ENCODE measurements at regions not wholly inside any gene's neighbourhood (a gene's known extent, or its start where the extent isn't known, plus 50 kb on each side); places are given as distances from the start of the nearest gene placed in this dataset.

DNA sequence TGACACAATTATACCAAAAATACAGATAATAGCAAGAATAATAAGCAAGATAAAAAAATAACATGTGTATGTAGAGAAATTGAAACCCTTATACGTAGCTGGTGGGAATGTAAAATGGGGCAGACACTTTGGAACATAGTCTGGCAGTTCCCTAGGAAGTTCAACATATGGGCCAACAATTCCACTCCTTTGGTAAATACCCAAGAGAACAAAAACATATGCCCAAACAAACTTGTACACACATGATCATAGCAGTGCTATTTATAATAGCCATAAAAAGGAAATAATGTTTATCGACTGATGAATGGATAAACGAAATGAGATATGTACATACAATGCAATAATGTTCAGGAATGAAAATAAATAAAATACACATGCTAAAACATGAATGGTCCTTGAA is 462.4 kb upstream of the SORCS1 start:
- TF ChIP-seq, protein P1, sequence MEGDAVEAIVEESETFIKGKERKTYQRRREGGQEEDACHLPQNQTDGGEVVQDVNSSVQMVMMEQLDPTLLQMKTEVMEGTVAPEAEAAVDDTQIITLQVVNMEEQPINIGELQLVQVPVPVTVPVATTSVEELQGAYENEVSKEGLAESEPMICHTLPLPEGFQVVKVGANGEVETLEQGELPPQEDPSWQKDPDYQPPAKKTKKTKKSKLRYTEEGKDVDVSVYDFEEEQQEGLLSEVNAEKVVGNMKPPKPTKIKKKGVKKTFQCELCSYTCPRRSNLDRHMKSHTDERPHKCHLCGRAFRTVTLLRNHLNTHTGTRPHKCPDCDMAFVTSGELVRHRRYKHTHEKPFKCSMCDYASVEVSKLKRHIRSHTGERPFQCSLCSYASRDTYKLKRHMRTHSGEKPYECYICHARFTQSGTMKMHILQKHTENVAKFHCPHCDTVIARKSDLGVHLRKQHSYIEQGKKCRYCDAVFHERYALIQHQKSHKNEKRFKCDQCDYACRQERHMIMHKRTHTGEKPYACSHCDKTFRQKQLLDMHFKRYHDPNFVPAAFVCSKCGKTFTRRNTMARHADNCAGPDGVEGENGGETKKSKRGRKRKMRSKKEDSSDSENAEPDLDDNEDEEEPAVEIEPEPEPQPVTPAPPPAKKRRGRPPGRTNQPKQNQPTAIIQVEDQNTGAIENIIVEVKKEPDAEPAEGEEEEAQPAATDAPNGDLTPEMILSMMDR (IDR thresholded peaks at IDR 0.05; ENCODE audit: unreplicated experiment) = no peak
- no peaks in the 10 kb centered on the region for H3K4me1 Mint-ChIP-seq (ENCODE audit: unreplicated experiment)
- no peaks in the 10 kb centered on the region for H3K9me3 Mint-ChIP-seq (ENCODE audit: unreplicated experiment)
- no peak for DNase-seq (ENCODE audit: low spot score)
- H3K4me3 Mint-ChIP-seq (ENCODE audit: unreplicated experiment) = no peak overlapping the region
- no peaks in the 10 kb centered on the region for H3K27me3 Mint-ChIP-seq (ENCODE audit: unreplicated experiment)
- H3K27ac Mint-ChIP-seq (ENCODE audit: unreplicated experiment) = no peak overlapping the region
- no peaks in the 10 kb centered on the region for H3K36me3 Mint-ChIP-seq (ENCODE audit: low read depth, unreplicated experiment)

- Mint-ChIP-seq H3K27ac (ENCODE audit: unreplicated experiment) (no peak overlapping the region), H3K4me1 (ENCODE audit: unreplicated experiment) (no peaks in the 10 kb centered on the region), H3K36me3 (ENCODE audit: low read depth, unreplicated experiment) (no peaks in the 10 kb centered on the region), H3K4me3 (ENCODE audit: unreplicated experiment) (no peak overlapping the region), H3K27me3 (ENCODE audit: unreplicated experiment) (no peaks in the 10 kb centered on the region), H3K9me3 (ENCODE audit: unreplicated experiment) (no peaks in the 10 kb centered on the region)
- TF ChIP-seq, protein P1 (IDR thresholded peaks at IDR 0.05; ENCODE audit: unreplicated experiment) = no peak
- DNase-seq (ENCODE audit: low spot score) = no peak
Observed at GRCh38 chr10:107623292-107623691, 458.8 kb upstream of the SORCS1 start.

DNA sequence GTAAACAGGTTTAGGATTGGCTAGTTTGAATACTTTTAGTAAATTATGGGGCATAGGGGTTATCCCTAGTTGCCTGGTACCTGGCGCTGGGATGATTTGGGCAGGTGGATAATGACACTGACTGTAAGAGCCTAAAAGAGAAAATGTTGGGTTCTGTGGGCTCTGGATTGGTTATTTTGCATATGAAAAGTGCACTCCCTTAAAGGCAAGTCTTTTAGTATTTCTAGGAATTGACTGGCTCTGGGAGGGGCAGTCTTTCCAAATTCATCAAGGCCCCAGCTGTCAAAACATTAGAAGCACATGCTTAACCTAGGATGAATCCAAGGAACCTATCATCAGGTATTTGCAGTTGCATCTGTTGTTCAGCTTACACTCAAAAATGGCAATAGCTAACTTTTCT is 454.6 kb upstream of the SORCS1 start:
- no peak overlapping the region for H3K4me3 Mint-ChIP-seq (ENCODE audit: unreplicated experiment)
- no peaks in the 10 kb centered on the region for H3K4me1 Mint-ChIP-seq (ENCODE audit: unreplicated experiment)
- DNase-seq (ENCODE audit: low spot score) = no peak
- no peak overlapping the region for H3K27ac Mint-ChIP-seq (ENCODE audit: unreplicated experiment)
- TF ChIP-seq, protein P1 (IDR thresholded peaks at IDR 0.05; ENCODE audit: unreplicated experiment) = no peak
- H3K9me3 Mint-ChIP-seq (ENCODE audit: unreplicated experiment) = no peaks in the 10 kb centered on the region
- H3K27me3 Mint-ChIP-seq (ENCODE audit: unreplicated experiment) = no peaks in the 10 kb centered on the region
- no peaks in the 10 kb centered on the region for H3K36me3 Mint-ChIP-seq (ENCODE audit: low read depth, unreplicated experiment)

DNA sequence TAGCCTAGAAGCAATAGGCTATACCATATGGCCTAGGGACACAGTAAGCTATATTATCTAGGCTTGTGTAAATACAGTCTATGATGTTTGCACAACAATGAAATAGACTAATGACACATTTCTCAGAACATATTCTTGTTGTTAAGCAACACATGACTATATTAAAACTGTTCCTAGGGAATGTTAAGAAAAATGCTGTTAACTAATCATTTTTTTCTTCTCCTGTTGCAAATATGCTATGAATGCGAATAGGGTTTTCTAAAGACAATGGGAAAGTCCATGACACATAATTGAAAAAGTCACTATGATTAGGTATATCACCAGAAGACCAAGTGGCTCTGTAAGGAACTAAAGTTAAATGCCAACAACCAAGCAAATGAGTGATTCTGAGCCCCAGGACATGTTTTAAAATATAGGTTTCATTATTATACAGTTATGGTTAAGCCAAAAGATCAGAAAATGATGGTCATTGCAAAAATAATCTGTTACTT is 454.0 kb upstream of the SORCS1 start:
- no peak overlapping the region for H3K4me3 Mint-ChIP-seq (ENCODE audit: unreplicated experiment)
- H3K36me3 Mint-ChIP-seq (ENCODE audit: low read depth, unreplicated experiment) = no peaks in the 10 kb centered on the region
- H3K27ac Mint-ChIP-seq (ENCODE audit: unreplicated experiment) = no peak overlapping the region
- TF ChIP-seq, protein P1 (IDR thresholded peaks at IDR 0.05; ENCODE audit: unreplicated experiment) = no peak
- H3K9me3 Mint-ChIP-seq (ENCODE audit: unreplicated experiment) = no peaks in the 10 kb centered on the region
- H3K27me3 Mint-ChIP-seq (ENCODE audit: unreplicated experiment) = no peaks in the 10 kb centered on the region
- no peak for DNase-seq (ENCODE audit: low spot score)
- no peaks in the 10 kb centered on the region for H3K4me1 Mint-ChIP-seq (ENCODE audit: unreplicated experiment)

- H3K27me3 Mint-ChIP-seq (ENCODE audit: unreplicated experiment) = no peaks in the 10 kb centered on the region
- H3K27ac Mint-ChIP-seq (ENCODE audit: unreplicated experiment) = no peak overlapping the region
- H3K4me3 Mint-ChIP-seq (ENCODE audit: unreplicated experiment) = no peak overlapping the region
- H3K4me1 Mint-ChIP-seq (ENCODE audit: unreplicated experiment) = no peaks in the 10 kb centered on the region
- TF ChIP-seq, protein P1 (IDR thresholded peaks at IDR 0.05; ENCODE audit: unreplicated experiment) = no peak
- DNase-seq (ENCODE audit: low spot score) = no peak
- H3K36me3 Mint-ChIP-seq (ENCODE audit: low read depth, unreplicated experiment) = no peaks in the 10 kb centered on the region
- H3K9me3 Mint-ChIP-seq (ENCODE audit: unreplicated experiment) = no peaks in the 10 kb centered on the region
Observed at GRCh38 chr10:107616463-107617410, 452.2 kb upstream of the SORCS1 start.

Measured in endothelial cell (in vitro differentiated cells).